Dedifferentiated amniotic fluid mesenchymal stem cell (primary cell): ENCODE measurements at regions not wholly inside any gene's neighbourhood (a gene's known extent, or its start where the extent isn't known, plus 50 kb on each side); places are given as distances from the start of the nearest gene placed in this dataset.

ENCODE experiments used
- DNase-seq: peaks from one replicate; pipeline ENCODE4 v3.0.0-alpha.2; 2016; ENCODE audit errors: extremely low spot score

DNA sequence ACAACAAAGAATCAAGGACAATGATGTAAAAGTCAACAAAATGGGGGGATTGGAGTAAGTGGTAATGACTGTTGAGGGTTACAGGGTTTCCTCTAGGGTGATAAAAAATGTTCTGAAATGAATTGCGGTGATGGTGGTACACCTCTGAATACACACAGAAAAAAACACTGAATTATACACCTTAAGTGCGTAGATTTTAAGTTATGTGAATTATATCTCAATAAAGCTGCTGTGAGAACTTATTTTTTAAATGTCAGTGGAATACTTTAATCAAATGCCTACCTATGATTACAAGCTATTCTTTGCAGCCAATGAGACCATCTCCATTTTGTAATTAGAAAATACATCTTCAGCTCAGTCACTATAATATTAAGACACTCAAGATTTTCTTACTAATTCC lies 53.5 kb downstream of the ZNF608 start:
- DNase-seq: no peak

DNA sequence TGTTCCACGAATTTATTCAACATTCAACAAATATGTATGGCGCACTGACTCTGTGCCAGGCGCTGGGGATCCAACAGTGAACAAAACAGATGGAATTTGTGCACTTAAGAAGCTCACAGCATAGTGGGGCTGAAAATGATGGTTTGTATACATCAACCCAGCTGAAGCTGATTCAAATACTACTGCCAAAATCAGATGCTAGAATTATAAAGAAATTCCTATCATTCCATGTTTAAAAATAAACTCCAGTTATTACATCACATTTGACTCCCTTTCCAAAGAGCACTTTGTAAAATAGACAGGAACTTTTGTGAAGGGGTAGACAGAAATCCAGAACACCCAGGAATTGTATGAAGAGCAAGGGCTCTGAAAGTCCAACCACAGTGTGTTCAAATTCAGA lies 54.1 kb downstream of the ZNF608 start:
- DNase-seq: peak; percentile 69

DNA sequence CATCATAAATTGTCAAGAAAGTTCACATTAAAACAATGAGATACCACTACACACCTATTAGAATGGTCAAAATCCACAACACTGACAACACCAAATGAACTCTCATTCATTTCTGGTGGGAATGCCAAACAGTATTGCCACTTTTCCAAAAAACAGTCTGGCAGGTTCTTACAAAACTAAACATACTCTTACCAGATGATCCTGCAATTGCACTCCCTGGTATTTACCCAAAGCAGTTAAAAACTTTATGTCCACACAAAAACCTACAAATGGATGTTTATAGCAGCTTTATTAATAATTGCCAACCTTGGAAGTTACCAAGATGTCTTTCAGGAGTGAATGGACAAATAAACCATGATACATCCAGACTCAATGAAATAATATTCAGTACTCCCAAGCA lies 56.8 kb downstream of the ZNF608 start:
- DNase-seq: no peak

DNA sequence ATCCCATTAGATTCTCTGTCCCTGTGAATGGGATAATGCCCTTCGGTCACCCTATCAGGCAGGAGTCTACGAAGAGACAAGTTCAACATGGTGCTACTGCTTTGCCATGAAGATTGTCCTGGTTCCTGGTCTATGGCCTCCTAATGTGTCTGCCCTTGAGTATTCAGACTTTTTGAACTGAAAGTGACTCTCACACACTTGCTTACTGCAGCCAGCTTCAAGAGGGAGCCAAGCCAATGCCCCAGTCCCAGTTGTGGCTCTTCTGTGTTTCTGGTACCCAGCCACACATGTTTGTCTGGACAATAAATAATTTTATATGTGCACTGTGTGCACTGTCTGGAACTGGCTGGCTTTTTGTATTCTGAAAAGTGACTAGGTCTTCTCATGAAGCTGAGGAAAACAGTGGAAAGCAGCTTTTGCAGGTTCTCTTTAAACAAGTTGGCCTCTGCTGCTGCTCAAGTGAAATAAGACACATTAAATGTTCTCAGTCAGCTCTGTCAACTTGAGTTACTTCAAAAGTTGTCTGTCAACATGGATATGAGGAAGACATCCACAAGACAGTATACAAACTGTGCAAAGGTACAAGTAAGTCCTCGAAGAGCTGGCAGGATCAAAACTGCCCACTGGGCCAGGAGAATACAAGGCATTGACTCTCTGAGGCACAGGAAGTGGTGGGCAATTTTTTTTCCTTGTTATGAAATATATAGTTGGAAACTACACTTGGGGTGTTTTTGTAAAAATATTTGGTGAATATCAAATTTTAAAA lies 60.0 kb downstream of the ZNF608 start:
- DNase-seq: no peak

DNA sequence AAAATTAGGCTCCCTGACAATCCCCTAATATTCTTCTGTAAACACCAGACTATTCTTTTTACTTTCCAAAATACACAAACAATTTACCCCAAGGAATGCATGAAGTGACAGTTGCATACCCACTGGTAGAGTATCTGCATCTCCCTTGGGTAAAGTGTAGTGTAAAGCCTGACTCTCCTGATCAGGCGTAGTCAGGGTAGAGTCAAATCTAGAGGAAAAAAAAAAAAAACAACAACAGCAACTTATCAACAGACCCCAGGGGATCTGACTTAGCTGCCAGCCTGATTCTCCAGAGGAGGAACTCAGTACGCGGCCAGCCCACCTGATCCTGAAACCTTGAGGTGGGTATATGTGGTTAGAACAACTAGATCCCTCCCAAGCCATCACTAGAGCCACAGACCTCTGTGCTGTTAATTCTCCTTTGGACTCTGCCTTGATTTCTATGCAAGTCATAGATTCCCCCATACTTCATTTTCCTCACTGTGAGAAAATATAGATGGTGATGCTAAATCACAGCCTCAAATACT lies 61.0 kb downstream of the ZNF608 start:
- no peak for DNase-seq

DNA sequence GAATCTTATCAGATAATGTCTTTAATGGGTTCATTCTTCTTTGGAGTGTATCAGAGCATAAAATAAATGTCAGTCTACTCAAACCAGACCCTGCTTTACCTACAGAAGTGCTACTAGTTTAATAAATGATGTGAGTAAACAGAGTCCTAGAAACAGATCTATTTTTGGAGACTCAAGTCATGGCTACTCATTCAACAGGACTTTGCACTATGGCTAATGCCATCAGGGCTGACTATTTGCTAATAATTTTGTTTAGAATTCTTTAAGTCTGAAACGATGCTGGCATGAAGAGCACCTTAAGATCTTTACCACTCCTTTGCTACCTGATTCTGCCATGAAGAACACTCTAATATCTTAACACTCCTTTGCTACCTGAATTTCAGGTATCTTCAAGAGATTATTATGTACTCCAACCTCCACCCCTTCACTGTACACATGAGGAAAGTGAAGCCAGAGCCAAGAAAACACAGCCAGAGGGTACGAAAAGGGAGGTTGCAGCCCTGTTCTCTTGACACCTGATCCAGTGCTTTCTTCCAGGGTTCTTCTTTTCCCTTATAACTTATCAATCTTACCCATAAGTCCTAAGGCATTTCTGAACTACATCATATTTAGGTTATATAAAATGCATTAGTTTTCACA lies 62.4 kb downstream of the ZNF608 start:
- no peak for DNase-seq

DNA sequence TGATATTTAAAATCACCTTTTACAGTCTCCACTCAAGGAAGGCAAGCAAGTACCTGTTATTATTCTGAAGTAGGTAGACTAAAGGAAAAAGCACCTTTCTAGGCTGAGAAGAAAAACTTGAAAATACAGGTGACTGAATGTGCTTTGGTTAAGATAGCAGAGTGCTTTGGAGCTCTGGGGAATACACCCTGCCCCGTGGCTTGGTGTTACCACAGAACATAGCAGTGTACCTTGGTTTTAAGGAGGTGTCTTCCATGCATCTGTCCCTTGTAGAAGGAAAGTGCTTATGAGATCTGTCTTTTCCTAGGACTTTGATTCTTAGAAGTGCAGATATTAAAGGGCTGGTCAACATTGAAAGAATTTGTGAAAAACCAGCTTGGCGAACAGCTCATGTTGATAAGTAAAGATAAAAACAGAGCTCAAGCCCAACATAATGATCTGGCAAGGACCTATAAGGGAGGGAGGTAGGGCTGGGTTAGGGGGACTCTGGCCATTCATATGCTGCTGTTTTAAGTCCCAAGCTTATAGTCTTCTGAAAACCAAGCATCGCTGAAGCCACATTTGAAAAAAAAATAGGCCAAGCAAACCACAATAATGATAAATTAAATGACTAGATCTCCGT lies 66.8 kb downstream of the ZNF608 start:
- DNase-seq: no peak

DNA sequence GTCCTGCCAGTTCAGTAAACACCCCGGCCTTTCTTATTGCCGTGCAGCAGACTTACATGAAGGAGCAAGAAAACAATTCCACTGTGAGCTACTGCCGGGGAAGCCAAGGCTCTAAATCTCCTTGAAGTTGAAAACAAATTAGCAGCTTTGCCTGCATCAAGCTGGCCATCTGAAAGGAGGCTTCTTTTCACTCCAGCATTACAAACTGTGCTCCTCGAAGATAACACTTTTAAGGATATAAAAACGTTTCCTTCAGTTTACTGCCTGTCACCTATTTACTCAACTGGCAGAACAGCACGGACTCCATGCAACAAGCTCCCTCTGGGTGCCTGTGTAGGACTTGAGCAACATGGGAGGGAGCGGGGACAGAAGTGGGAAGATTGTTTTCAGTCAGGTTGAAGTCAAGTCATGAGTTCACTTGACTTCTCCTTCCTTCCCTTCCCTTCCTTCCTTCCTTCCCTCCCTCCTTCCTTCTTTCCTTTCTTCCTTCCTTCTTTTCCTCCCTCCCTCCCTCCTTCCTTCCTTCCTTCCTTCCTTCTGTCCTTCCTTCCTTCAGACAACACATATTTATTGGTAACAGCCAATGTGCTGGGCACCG lies 67.4 kb downstream of the ZNF608 start:
- no peak for DNase-seq

DNA sequence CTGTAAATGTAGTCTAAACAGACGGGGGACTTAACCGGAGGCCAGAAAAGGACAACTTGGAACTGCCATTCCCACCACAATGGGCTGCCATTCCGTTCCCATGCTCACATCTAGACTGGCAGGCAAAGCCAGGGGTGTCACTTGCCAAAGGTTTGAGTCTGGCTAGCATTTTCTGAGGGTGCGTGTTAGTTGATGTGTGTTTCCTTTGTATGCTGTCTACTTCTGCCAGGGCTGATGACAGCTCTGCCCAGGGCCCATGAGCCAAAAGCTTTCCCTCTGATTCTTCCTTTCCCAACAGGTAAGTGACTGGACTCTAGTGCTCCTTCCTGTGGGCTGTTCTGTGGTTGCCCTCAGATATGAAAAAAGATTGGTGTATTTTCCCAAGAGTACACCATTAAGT lies 68.0 kb downstream of the ZNF608 start:
- no peak for DNase-seq

DNA sequence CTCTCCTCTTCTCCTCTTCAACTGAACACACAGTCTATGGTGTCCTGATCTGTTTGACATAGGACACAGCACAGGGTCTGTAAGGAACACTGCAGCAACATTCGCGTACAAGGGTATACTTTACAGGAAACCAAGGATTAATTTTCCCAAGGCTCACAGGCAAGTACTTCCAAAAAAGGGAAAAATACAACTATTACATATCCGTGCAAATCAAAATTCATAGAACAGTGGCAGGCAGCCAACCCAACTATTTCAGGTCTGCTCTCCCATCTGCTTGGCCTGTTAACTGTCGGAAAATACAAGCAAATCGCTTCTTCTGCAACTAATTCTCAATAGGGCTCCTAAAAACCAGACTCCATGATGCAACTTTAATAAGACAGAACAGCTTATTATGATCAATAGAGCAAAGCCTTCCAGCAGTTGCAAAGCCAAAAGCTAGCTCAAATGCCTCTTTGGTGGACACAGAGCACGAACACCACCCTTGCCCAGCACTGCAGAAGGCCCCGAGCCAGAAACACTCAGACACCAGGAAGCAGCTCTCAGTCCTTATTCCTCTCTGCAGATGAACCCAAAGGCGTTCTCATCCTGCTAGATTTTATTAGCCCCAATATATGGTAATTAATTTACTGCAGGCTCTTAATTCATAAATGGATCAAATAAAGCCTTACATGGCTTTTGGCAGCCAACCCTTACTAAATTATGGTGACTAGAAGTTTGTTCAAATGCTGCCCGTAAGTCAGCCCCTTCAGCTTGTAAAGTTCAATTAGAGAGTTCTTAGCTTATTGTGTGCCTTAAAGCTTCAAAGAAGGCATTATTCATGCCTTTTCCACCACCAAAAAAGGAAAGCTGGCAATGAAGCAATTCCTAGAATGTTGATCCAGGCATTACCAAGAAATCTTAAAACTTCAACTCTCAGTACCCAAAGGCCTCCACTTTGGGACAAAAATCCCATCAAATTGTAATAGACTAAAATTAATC lies 68.8 kb downstream of the ZNF608 start:
- DNase-seq: no peak

DNA sequence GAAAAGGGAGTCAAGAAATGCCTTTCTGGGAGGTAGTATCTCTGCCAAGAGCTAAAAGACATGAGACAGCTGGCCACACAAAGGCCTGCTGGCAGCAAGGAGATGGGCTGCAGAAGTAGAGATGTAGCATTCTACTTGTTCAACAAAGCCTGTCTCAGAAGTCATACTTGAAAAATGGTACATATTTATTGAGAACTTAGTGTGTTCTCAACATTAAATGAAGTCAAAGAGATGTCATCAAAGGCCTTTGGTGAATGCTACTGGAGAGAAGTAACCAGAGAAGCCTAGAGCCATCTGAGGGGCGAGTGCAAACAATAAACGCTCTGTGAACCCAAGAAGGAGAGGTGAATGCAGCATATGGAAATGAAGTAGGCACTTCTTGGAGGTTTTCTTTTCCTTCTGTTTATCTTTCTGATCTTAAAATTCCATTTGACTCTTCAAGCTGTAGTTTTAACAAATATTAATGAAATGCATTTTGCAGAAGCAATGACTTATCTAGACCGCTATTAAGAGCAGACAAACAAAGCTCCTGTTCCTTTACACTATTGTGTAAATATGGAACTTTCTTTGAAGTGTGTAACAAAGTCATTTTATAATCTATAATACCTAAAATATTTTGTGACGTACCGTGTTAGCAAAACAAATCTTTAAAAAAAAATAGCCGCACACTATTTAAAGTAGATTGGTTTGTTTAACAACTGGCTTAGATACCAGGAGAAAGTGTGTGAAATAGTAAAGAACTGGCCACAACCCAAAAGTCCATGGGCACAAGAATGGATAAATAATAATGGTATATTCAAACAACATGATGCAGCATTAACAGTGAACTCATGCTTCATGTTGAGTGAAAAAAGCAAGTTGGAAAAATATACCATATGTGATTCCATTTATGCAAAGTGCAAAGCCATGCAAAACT lies 70.2 kb downstream of the ZNF608 start:
- no peak for DNase-seq

DNA sequence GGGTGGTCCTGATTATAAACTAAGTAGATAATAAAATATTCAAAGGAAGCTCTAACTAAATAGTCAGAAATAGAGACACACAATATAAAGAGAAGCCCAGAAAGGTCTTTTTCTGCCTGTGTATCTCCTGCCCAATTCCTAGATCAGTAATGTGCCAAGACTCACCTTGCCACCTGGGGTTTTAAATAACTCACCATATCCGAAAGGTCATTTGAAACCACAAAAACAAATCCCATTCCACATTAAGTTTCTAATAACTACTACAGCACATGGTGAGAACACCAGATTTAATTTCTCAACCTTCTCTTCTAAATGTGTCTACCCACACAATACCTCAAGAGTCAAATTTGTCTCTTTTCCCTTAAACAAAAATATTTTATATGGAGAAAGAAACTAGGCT lies 75.2 kb downstream of the ZNF608 start:
- DNase-seq: no peak

DNA sequence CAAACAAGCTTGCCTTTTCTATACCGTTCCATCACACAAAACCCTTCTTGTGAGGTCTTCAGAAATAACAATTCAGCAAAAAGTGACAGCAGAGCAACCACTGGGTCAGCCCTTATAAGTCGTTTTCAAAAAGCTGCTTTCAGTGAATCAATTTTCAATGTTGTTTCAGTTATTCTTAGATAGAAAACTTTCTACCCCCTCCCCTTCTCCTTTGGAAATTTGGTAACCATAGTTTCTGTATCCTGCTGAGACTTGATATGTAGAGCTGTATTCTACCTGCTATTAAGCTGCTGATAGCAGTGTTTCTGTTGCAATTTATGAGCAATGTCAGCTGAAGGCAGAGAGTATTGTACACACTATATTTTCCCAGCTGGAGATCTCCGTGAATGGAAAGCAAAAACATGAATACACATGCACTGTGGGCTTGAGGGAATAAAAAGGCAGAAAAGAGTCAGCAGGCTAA lies 75.7 kb downstream of the ZNF608 start:
- DNase-seq: no peak

DNA sequence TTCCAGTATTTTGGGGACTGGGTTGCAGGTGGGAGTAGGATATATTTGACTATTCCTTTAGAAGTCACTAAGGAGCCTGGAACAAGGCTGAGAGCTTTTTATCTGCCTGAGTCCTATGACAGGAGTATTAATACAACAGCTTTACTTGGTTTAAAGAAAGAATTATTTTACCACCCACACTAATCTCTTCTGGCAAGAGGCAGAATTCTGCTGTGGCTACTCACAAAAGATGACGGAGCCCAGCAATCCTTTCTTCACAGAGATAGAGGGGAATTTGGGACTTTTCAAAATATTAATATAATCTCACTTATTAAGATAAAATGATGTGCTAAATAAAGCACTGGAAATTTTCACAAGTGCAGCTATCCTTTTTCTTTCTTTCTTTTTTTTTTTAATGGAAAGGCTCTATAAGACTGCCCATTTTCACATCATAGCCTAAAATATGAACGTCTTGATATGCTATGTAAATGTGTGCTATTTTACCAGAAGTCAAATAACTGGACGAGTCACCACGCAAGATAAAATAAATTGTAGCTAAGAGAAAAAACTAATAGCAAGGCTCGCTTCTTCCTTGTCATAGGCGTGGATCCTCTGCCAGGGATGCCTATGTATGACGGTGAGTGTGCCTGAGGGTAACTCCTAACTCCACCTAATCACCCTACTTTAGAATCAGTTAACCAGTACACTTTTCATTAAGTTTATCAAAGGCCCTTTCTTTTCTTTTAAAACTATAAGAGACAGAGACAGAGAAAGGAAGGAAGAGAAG lies 76.3 kb downstream of the ZNF608 start:
- peak; percentile 55 for DNase-seq

DNA sequence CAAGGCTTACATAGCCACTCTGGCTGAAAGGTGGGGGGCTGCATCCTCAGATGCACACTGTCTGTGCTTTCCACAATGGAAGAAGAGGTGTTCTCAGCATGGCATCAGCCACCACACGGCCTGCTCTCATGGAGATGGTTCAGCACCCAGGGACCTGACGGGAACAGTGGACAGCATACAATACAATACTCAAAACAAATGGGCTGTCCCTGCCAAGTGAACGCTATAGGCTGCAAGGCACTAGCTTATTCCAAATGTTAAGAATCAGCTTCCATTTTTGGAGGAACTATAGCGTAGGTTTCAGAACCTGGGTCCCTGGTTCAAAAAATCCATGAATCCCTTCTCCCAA lies 77.2 kb downstream of the ZNF608 start:
- no peak for DNase-seq

DNA sequence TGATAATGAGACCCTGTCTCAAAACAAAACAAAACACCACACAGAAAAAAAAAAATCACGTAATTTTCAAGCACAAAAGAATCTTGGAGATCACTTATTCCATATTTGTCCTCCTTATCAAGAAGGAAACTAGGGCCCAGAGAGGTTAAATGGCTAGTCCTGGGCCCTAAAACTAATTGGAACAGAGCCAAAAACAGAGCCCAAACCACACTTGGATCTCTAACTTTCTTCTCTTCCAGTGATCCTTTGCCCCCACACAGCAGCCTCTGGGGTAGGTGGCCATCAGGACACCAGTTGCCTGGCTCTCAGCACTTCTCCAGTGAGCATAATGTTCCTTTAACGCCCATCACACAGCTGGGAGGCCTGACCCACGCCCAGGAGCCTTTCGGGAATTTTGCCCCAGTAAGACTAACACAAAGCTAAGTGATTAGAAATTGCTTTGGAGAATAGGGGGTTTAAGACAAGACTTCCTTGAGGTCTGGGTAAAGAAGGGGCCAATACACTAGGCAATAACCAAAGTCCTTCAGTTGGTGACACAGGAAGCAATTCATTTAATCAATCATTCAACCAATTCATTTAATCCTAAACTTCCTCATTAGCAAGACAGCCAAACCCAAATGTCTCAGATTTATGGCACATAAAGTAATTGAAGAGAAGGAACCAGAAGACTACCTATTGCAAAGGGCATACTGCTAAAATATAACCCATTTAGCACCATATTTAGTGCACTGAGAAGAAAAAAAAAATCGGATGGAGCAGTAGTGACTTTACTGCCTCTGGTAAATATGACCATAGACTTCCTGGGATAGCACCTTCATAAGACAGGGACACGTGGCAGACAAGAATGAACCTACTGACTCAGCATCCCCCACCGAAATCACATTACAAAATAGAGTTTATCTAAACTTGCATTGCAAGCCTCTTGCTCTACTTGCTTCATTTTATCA lies 77.8 kb downstream of the ZNF608 start:
- DNase-seq: no peak

DNA sequence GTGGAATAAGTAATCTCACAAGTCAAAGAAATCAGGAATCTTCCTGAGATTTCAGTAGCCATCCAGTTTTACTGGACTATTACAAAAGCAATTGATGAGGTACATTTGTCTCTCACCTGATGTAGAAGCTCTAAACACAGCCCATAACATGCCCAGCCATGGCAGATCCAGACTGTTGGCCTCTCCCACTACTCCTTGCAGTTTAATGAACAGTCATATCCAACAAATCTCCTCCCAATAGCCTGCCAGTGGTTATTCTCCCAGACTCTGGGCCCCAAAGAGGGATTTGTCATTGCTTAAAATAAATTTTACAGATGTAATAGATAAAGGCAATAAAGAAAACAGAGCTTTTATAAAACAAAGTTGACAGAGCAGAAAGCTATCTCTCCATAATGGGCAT lies 80.8 kb downstream of the ZNF608 start:
- no peak for DNase-seq

DNA sequence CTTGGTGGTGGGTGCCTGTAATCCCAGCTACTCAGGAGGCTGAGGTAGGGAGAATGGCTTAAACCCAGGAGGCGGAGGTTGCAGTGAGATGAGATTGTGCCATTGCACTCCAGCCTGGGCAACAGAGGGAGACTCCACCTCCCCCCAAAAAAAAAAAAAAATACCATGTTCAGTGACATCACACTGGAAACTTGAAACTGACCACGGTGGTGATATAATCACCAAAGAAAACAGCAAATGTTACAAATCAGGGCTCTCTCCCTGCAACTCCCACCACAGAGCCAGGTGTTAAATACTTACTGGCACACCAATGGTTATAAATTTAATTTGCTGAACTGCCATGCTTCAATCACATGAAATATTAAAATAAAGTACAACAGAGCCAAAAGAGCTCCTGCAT lies 81.4 kb downstream of the ZNF608 start:
- no peak for DNase-seq
